BE2C (cell line): ENCODE measurements at regions not wholly inside any gene's neighbourhood (a gene's known extent, or its start where the extent isn't known, plus 50 kb on each side); places are given as distances from the start of the nearest gene placed in this dataset.

Experiments
- DNase-seq: peaks from one replicate; pipeline ENCODE4 v3.0.0-alpha.2; 2020
- H3K27me3 ChIP-seq: fragments of 250-450 bp; sonication (Bioruptor Pico); 2 replicates; pipeline ENCODE4 v1.5.1; 2020; ENCODE audit warnings: mild to moderate bottlenecking
- H3K36me3 ChIP-seq: fragments of 250-450 bp; sonication (Bioruptor Pico); 2 replicates; pipeline ENCODE4 v1.5.1; 2020; ENCODE audit warnings: mild to moderate bottlenecking
- H3K4me1 ChIP-seq: fragments of 250-450 bp; sonication (Bioruptor Pico); 2 replicates; pipeline ENCODE4 v1.5.1; 2020
- H3K4me3 ChIP-seq: 2 replicates; pipeline ENCODE4 v1.5.1; 2011; ENCODE audit warnings: low read depth, low read length
- H3K9me3 ChIP-seq: fragments of 250-450 bp; sonication (Bioruptor Pico); 2 replicates; pipeline ENCODE4 v1.5.1; 2020
- TF ChIP-seq, protein P1 (sequence below): IDR thresholded peaks from 2 replicates; pipeline ENCODE4 v1.5.1; 2012; ENCODE audit warnings: mild to moderate bottlenecking, low read depth, low read length

GRCh38 chr2:175769200-175769599 lies 232.9 kb downstream of the LNPK start:
- TF ChIP-seq, protein P1, sequence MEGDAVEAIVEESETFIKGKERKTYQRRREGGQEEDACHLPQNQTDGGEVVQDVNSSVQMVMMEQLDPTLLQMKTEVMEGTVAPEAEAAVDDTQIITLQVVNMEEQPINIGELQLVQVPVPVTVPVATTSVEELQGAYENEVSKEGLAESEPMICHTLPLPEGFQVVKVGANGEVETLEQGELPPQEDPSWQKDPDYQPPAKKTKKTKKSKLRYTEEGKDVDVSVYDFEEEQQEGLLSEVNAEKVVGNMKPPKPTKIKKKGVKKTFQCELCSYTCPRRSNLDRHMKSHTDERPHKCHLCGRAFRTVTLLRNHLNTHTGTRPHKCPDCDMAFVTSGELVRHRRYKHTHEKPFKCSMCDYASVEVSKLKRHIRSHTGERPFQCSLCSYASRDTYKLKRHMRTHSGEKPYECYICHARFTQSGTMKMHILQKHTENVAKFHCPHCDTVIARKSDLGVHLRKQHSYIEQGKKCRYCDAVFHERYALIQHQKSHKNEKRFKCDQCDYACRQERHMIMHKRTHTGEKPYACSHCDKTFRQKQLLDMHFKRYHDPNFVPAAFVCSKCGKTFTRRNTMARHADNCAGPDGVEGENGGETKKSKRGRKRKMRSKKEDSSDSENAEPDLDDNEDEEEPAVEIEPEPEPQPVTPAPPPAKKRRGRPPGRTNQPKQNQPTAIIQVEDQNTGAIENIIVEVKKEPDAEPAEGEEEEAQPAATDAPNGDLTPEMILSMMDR = no peak
- no peak overlapping the region for H3K4me3 ChIP-seq
- DNase-seq = no peak
- H3K27me3 ChIP-seq = no peaks in the 10 kb centered on the region
- no peaks in the 10 kb centered on the region for H3K9me3 ChIP-seq
- no peaks in the 10 kb centered on the region for H3K4me1 ChIP-seq
- no peaks in the 10 kb centered on the region for H3K36me3 ChIP-seq

GRCh38 chr2:175766880-175767279 lies 235.2 kb downstream of the LNPK start:
- no peaks in the 10 kb centered on the region for H3K36me3 ChIP-seq
- H3K4me1 ChIP-seq = no peaks in the 10 kb centered on the region
- no peak for DNase-seq
- H3K4me3 ChIP-seq = no peak overlapping the region
- H3K27me3 ChIP-seq = no peaks in the 10 kb centered on the region
- H3K9me3 ChIP-seq = no peaks in the 10 kb centered on the region
- TF ChIP-seq, protein P1 = no peak

GRCh38 chr2:175755656-175756386 lies 246.2 kb downstream of the LNPK start:
- no peak for DNase-seq
- Histone ChIP-seq H3K27me3 (no peaks in the 10 kb centered on the region), H3K4me3 (no peak overlapping the region), H3K4me1 (no peaks in the 10 kb centered on the region), H3K9me3 (no peaks in the 10 kb centered on the region), H3K36me3 (no peaks in the 10 kb centered on the region)
- TF ChIP-seq, protein P1 = no peak

GRCh38 chr2:175755169-175755568 lies 246.9 kb downstream of the LNPK start:
- no peak overlapping the region for H3K4me3 ChIP-seq

DNA sequence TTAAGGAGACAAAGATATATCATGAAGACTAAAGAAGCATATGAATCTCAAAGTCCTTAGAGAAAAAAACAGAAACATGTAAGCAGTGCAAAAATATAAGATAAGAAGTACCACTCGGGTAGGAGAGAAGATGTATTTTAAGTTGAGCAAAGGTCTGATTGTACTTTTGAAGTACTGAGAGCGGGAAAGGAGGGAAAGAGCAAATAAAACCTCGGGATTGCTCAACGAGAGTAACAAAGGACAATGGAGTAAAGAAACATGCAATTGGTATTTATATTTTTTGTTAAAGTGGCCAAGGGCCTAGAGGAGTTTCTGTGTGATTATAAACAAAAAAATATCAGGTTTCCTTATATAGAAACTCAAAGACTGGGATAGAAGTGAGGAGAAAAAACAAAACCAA lies 251.9 kb downstream of the LNPK start:
- H3K9me3 ChIP-seq = no peaks in the 10 kb centered on the region
- H3K4me3 ChIP-seq = no peak overlapping the region
- H3K36me3 ChIP-seq = no peaks in the 10 kb centered on the region
- DNase-seq = no peak
- no peaks in the 10 kb centered on the region for H3K27me3 ChIP-seq
- TF ChIP-seq, protein P1 = no peak
- no peaks in the 10 kb centered on the region for H3K4me1 ChIP-seq

More at GRCh38 chr2:175755169-175755568, 246.9 kb downstream of the LNPK start:
- DNase-seq = no peak
- no peaks in the 10 kb centered on the region for H3K27me3 ChIP-seq
- H3K36me3 ChIP-seq = no peaks in the 10 kb centered on the region
- no peaks in the 10 kb centered on the region for H3K9me3 ChIP-seq
- TF ChIP-seq, protein P1 = no peak
- H3K4me1 ChIP-seq = no peaks in the 10 kb centered on the region

GRCh38 chr2:175745911-175746310 lies 256.2 kb downstream of the LNPK start:
- Histone ChIP-seq H3K4me3 (no peak overlapping the region), H3K36me3 (no peaks in the 10 kb centered on the region), H3K9me3 (no peaks in the 10 kb centered on the region), H3K4me1 (no peaks in the 10 kb centered on the region), H3K27me3 (no peaks in the 10 kb centered on the region)
- DNase-seq = no peak
- TF ChIP-seq, protein P1 = no peak
